Mesothelial cell of epicardium (in vitro differentiated cells): ENCODE measurements at regions not wholly inside any gene's neighbourhood (a gene's known extent, or its start where the extent isn't known, plus 50 kb on each side); places are given as distances from the start of the nearest gene placed in this dataset.

Source experiments
- DNase-seq, 2 experiments: peaks; one replicate each; pipeline ENCODE4 v3.0.0; 2021; ENCODE audit warnings: low spot score in 2 of 2; ENCODE audit not compliant: unreplicated experiment in 2 of 2
- H3K27ac Mint-ChIP-seq: 2 replicates; pipeline ENCODE4 v1.8.0; 2021; ENCODE audit warnings: mixed read lengths
- H3K27me3 Mint-ChIP-seq: 2 replicates; pipeline ENCODE4 v1.8.0; 2021; ENCODE audit warnings: low read depth, mixed read lengths
- H3K36me3 Mint-ChIP-seq: 2 replicates; pipeline ENCODE4 v1.8.0; 2021; ENCODE audit warnings: mixed read lengths
- H3K4me1 Mint-ChIP-seq: 2 replicates; pipeline ENCODE4 v1.8.0; 2021; ENCODE audit warnings: mixed read lengths
- H3K4me3 Mint-ChIP-seq: 2 replicates; pipeline ENCODE4 v1.8.0; 2021; ENCODE audit warnings: mild to moderate bottlenecking, moderate library complexity, mixed read lengths
- H3K9me3 Mint-ChIP-seq: 2 replicates; pipeline ENCODE4 v1.8.0; 2021; ENCODE audit warnings: mixed read lengths
- TF ChIP-seq, protein P1 (sequence below): fragments of 200-600 bp; sonication (generic); IDR thresholded peaks from one replicate; pipeline ENCODE4 v1.5.0; 2021; ENCODE audit warnings: antibody characterized with exemption; ENCODE audit not compliant: unreplicated experiment

- TF ChIP-seq, protein P1, sequence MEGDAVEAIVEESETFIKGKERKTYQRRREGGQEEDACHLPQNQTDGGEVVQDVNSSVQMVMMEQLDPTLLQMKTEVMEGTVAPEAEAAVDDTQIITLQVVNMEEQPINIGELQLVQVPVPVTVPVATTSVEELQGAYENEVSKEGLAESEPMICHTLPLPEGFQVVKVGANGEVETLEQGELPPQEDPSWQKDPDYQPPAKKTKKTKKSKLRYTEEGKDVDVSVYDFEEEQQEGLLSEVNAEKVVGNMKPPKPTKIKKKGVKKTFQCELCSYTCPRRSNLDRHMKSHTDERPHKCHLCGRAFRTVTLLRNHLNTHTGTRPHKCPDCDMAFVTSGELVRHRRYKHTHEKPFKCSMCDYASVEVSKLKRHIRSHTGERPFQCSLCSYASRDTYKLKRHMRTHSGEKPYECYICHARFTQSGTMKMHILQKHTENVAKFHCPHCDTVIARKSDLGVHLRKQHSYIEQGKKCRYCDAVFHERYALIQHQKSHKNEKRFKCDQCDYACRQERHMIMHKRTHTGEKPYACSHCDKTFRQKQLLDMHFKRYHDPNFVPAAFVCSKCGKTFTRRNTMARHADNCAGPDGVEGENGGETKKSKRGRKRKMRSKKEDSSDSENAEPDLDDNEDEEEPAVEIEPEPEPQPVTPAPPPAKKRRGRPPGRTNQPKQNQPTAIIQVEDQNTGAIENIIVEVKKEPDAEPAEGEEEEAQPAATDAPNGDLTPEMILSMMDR: no peak
- Mint-ChIP-seq H3K4me1 (no peaks in the 10 kb centered on the region), H3K4me3 (no peak overlapping the region), H3K9me3 (peaks cover 46% of the 10 kb centered on the region), H3K27me3 (peaks cover 11% of the 10 kb centered on the region), H3K36me3 (no peaks in the 10 kb centered on the region), H3K27ac (no peak overlapping the region)
- no peak for DNase-seq
Observed at GRCh38 chr6:827431-827830, 134.5 kb upstream of the EXOC2 start.

DNA sequence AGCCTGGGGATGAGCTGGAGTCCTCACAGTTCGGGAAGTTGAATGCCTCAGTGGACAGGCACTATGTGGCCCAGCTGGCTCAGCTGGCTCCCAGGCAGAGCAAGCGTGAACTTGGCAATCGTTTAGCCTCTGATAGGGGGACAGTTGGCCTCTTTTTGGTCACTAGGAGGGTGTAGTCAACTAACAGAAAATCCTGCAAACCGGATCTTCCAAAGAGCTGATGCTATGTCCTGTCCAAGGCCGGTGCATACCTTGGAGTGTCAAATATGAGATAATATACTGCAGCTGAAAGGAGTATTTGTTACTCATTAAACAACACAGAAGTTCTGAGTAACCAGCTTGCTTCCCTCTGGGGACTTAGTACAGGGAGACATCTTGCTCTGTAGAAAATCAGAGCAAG, 126.2 kb upstream of the EXOC2 start:
- Mint-ChIP-seq H3K36me3 (no peaks in the 10 kb centered on the region), H3K4me1 (peaks cover 7% of the 10 kb centered on the region), H3K4me3 (no peak overlapping the region), H3K27me3 (peaks cover 28% of the 10 kb centered on the region), H3K9me3 (peaks cover 11% of the 10 kb centered on the region), H3K27ac (no peak overlapping the region)
- TF ChIP-seq, protein P1: no peak
- DNase-seq: no peak

GRCh38 chr6:818196-818595, 125.3 kb upstream of the EXOC2 start:
- Mint-ChIP-seq H3K4me1 (peaks cover 7% of the 10 kb centered on the region), H3K36me3 (no peaks in the 10 kb centered on the region), H3K27me3 (peaks cover 26% of the 10 kb centered on the region), H3K4me3 (no peak overlapping the region), H3K27ac (no peak overlapping the region), H3K9me3 (peaks cover 11% of the 10 kb centered on the region)
- DNase-seq: no peak
- TF ChIP-seq, protein P1: no peak

DNA sequence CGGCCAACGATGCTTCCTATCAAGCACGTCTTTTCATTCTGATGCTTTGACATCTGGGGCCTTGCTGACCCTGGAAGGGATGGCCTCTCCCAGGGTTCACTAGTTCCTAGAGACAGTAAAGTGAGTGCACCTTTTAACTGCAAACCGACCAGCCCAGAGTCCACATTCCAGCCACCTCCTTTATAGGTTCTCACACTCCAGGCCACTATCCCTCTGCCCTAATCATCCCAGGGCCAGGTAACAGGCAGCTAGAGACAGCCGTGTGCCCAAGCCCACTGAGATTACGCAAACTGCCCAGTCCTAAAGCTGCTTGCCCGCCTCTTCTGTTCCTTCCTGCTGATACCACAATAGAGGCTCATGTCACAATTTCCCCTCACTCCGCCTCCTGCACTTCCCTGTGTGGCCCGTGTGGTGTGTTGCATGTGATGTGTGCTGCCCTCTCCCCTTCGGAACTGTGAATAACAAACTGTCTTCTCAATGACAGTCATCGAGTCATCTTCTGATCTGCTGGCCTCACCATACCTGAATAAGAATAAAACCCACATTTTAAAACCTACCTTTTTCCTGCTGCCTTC, 123.7 kb upstream of the EXOC2 start:
- Mint-ChIP-seq H3K27me3 (peaks cover 16% of the 10 kb centered on the region), H3K4me3 (no peak overlapping the region), H3K36me3 (no peaks in the 10 kb centered on the region), H3K9me3 (peaks cover 6% of the 10 kb centered on the region), H3K4me1 (peaks cover 7% of the 10 kb centered on the region), H3K27ac (no peak overlapping the region)
- no peak for DNase-seq
- TF ChIP-seq, protein P1: no peak

DNA sequence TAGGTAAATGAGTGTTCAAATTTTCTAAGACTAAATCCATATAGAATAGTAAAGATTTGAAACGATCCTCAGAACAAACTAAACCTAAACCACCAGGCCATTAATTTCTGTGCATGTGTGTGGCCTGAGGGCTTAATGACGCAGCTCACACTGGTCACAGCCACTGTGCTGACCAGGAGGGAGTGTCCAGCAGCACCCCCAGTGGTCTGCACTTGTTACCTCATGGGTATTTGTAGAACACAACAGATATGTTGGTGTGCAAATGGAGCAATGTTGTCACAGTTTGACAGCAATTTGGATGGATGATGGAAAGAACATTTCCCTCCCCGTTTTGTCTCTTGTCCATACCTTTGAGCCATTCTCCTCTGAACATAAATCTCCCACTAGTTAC, 122.4 kb upstream of the EXOC2 start:
- peaks cover 7% of the 10 kb centered on the region for H3K4me1 Mint-ChIP-seq
- H3K27me3 Mint-ChIP-seq: peaks cover 12% of the 10 kb centered on the region
- TF ChIP-seq, protein P1: no peak
- H3K4me3 Mint-ChIP-seq: no peak overlapping the region
- H3K36me3 Mint-ChIP-seq: no peaks in the 10 kb centered on the region
- no peak for DNase-seq
- H3K27ac Mint-ChIP-seq: no peak overlapping the region
- H3K9me3 Mint-ChIP-seq: peaks cover 6% of the 10 kb centered on the region
